H9 (cell line): ENCODE measurements at regions not wholly inside any gene's neighbourhood (a gene's known extent, or its start where the extent isn't known, plus 50 kb on each side); places are given as distances from the start of the nearest gene placed in this dataset.

ENCODE experiments used
- DNase-seq: peaks from one replicate; pipeline ENCODE4 v3.0.0-alpha.2; 2017
- H2AFZ ChIP-seq: one replicate; pipeline ENCODE4 v1.6.1; 2013; ENCODE audit warnings: mild to moderate bottlenecking, low read length, control low read depth, moderate library complexity
- H2AK5ac ChIP-seq: 2 replicates; pipeline ENCODE4 v1.6.1; 2013; ENCODE audit warnings: low read length, control low read depth, mixed read lengths; ENCODE audit not compliant: insufficient read length
- H2BK120ac ChIP-seq: one replicate; pipeline ENCODE4 v1.6.1; 2013; ENCODE audit warnings: low read depth, mild to moderate bottlenecking, low read length, control low read depth, inconsistent platforms; ENCODE audit not compliant: poor library complexity, severe bottlenecking
- H2BK12ac ChIP-seq: 2 replicates; pipeline ENCODE4 v1.6.1; 2013; ENCODE audit warnings: low read length, control low read depth, mixed read lengths, low read depth; ENCODE audit not compliant: insufficient read length
- H2BK15ac ChIP-seq: 2 replicates; pipeline ENCODE4 v1.6.1; 2013; ENCODE audit warnings: low read depth, low read length, control low read depth
- H2BK20ac ChIP-seq: one replicate; pipeline ENCODE4 v1.6.1; 2013; ENCODE audit warnings: low read depth, mild to moderate bottlenecking, low read length, control low read depth, inconsistent platforms; ENCODE audit not compliant: poor library complexity, severe bottlenecking
- H2BK5ac ChIP-seq: 2 replicates; pipeline ENCODE4 v1.6.1; 2013; ENCODE audit warnings: low read length, control low read depth, mixed read lengths; ENCODE audit not compliant: insufficient read length
- H3K14ac ChIP-seq: 2 replicates; pipeline ENCODE4 v1.6.1; 2013; ENCODE audit warnings: low read length, control low read depth; ENCODE audit not compliant: insufficient read depth
- H3K18ac ChIP-seq: 2 replicates; pipeline ENCODE4 v1.6.1; 2013; ENCODE audit warnings: low read depth, mild to moderate bottlenecking, mixed read lengths, low read length, control low read depth; ENCODE audit not compliant: insufficient read length
- H3K23ac ChIP-seq: 2 replicates; pipeline ENCODE4 v1.6.1; 2013; ENCODE audit warnings: low read length, control low read depth, mixed read lengths, low read depth; ENCODE audit not compliant: insufficient read length
- H3K23me2 ChIP-seq: 2 replicates; pipeline ENCODE4 v1.6.1; 2013; ENCODE audit warnings: low read depth, mild to moderate bottlenecking, mixed read lengths, low read length, control low read depth; ENCODE audit not compliant: insufficient read length, poor library complexity, severe bottlenecking
- H3K27ac ChIP-seq: 2 replicates; pipeline ENCODE4 v1.5.1; 2013; ENCODE audit warnings: low read length, control low read depth, mixed read lengths, low read depth; ENCODE audit not compliant: insufficient read length
- H3K27me3 ChIP-seq: 2 replicates; pipeline ENCODE4 v1.6.1; 2013; ENCODE audit warnings: low read length, control low read depth, inconsistent platforms; ENCODE audit not compliant: insufficient read depth
- H3K4ac ChIP-seq: 2 replicates; pipeline ENCODE4 v1.6.1; 2013; ENCODE audit warnings: low read depth, mild to moderate bottlenecking, control low read depth, inconsistent platforms, low read length, moderate library complexity
- H3K4me1 ChIP-seq: 2 replicates; pipeline ENCODE4 v1.6.1; 2013; ENCODE audit warnings: low read length, control low read depth, inconsistent platforms; ENCODE audit not compliant: insufficient read depth
- H3K4me2 ChIP-seq: 2 replicates; pipeline ENCODE4 v1.6.1; 2013; ENCODE audit warnings: low read length, control low read depth, mixed read lengths; ENCODE audit not compliant: insufficient read length, insufficient read depth
- H3K56ac ChIP-seq: 2 replicates; pipeline ENCODE4 v1.6.1; 2013; ENCODE audit warnings: low read depth, mild to moderate bottlenecking, mixed read lengths, low read length, control low read depth; ENCODE audit not compliant: insufficient read length
- H3K79me1 ChIP-seq: 2 replicates; pipeline ENCODE4 v1.6.1; 2013; ENCODE audit warnings: low read depth, mild to moderate bottlenecking, moderate library complexity, low read length, control low read depth, inconsistent platforms; ENCODE audit not compliant: insufficient read depth, poor library complexity, severe bottlenecking
- H3K79me2 ChIP-seq: 2 replicates; pipeline ENCODE4 v1.6.1; 2013; ENCODE audit warnings: low read length, control low read depth, inconsistent platforms; ENCODE audit not compliant: insufficient read depth
- H3K9ac ChIP-seq: 2 replicates; pipeline ENCODE4 v1.6.1; 2013; ENCODE audit warnings: low read length, control low read depth, mixed read lengths; ENCODE audit not compliant: insufficient read length; ENCODE audit errors: extremely low read depth
- H3K9me3 ChIP-seq: one replicate; pipeline ENCODE4 v1.6.1; 2013; ENCODE audit warnings: low read depth, low read length, inconsistent platforms; ENCODE audit not compliant: control insufficient read depth
- H3T11ph ChIP-seq: one replicate; pipeline ENCODE4 v1.6.1; 2013; ENCODE audit warnings: mild to moderate bottlenecking, low read length, control low read depth, inconsistent platforms
- H4K20me1 ChIP-seq: one replicate; pipeline ENCODE4 v1.6.1; 2013; ENCODE audit not compliant: control insufficient read depth, insufficient read length, insufficient read depth
- H4K5ac ChIP-seq: 2 replicates; pipeline ENCODE4 v1.6.1; 2013; ENCODE audit warnings: low read depth, mild to moderate bottlenecking, mixed read lengths, low read length, control low read depth; ENCODE audit not compliant: insufficient read length
- H4K8ac ChIP-seq: replicated peaks from 2 replicates; pipeline ENCODE4 v1.6.1; 2013; ENCODE audit warnings: low read length, control low read depth, mixed read lengths, low read depth; ENCODE audit not compliant: insufficient read length
- H4K91ac ChIP-seq: 2 replicates; pipeline ENCODE4 v1.6.1; 2013; ENCODE audit warnings: low read depth, mild to moderate bottlenecking, moderate library complexity, mixed read lengths, low read length, control low read depth; ENCODE audit not compliant: insufficient read length
- H3K27ac Mint-ChIP-seq, 3 experiments: 2 replicates in 2 of 3; 3 replicates in 1 of 3; pipeline ENCODE4 v1.8.0; 2020 to 2021; ENCODE audit warnings: mixed read lengths in 3 of 3, mild to moderate bottlenecking in 1 of 3, moderate library complexity in 1 of 3
- H3K27me3 Mint-ChIP-seq: 2 replicates; pipeline ENCODE4 v1.8.0; 2021; ENCODE audit warnings: low read depth, mild to moderate bottlenecking, moderate library complexity, mixed read lengths
- H3K36me3 Mint-ChIP-seq, 3 experiments: 2 replicates in 2 of 3; 3 replicates in 1 of 3; pipeline ENCODE4 v1.8.0; 2020 to 2021; ENCODE audit warnings: low read depth in 3 of 3, mixed read lengths in 3 of 3; ENCODE audit not compliant: insufficient read depth in 1 of 3
- H3K4me1 Mint-ChIP-seq, 2 experiments: 2 replicates each; pipeline ENCODE4 v1.8.0; 2020; ENCODE audit warnings: mixed read lengths in 2 of 2
- H3K4me3 Mint-ChIP-seq, 2 experiments: 2 replicates in 1 of 2; 3 replicates in 1 of 2; pipeline ENCODE4 v1.8.0; 2020 to 2021; ENCODE audit warnings: mild to moderate bottlenecking in 2 of 2, mixed read lengths in 2 of 2, moderate library complexity in 1 of 2
- H3K9me3 Mint-ChIP-seq, 2 experiments: 2 replicates in 1 of 2; 3 replicates in 1 of 2; pipeline ENCODE4 v1.8.0; 2020; ENCODE audit warnings: mild to moderate bottlenecking in 2 of 2, mixed read lengths in 2 of 2, moderate library complexity in 1 of 2
- WGBS: extraction: QIAGEN DNeasy Blood & Tissue Kit; methylation state at CpG from one replicate; pipeline ENCODE4 v1.1.7; 2013; ENCODE audit warnings: missing lambda C conversion rate, low lambda C conversion rate, mixed read lengths; ENCODE audit not compliant: insufficient read length; ENCODE audit errors: extremely low coverage; 5-methylcytosine and 5-hydroxymethylcytosine counted together
- TF ChIP-seq, protein P1 (sequence below): fragments of 200-600 bp; sonication (generic); conservative IDR thresholded peaks from 3 replicates; pipeline ENCODE4 v1.8.0; 2021; ENCODE audit warnings: antibody characterized with exemption, mild to moderate bottlenecking

DNA sequence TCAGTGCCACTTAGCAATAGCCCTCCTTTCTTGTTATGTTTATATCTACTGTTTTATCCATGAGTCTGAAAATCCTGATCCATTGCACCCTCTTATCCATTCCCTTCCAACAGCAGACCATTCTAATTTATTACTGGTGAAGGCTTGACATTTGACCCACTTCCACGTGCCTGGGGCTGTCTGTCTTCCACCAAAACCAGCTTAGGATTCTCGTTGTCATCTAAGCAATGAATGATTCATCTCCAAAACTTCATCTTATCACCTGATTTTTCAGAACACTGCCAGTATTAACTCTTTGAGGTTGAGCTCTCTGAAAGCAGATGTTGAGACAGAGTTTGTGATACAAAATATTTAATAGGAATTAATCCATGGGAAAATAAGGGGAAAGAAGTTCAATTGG lies 277.8 kb upstream of the FBXL7 start:
- no CpG with 5 or more reads among the region's 2 CpGs for WGBS

More for the DNA sequence above, 277.8 kb upstream of the FBXL7 start:
- Histone ChIP-seq H2BK20ac (no peak overlapping the region), H2BK5ac (no peak overlapping the region), H3K56ac (no peak overlapping the region), H3K4me2 (no peak overlapping the region), H3K23ac (no peak overlapping the region), H2AK5ac (no peak overlapping the region), H3T11ph (no peak overlapping the region), H3K4ac (no peak overlapping the region), H3K4me1 (no peaks in the 10 kb centered on the region), H2BK15ac (no peak overlapping the region), H2AFZ (no peak overlapping the region), H3K79me1 (no peaks in the 10 kb centered on the region), H3K18ac (no peak overlapping the region), H4K20me1 (no peaks in the 10 kb centered on the region), H3K27ac (no peak overlapping the region), H4K8ac (no peak overlapping the region), H3K27me3 (no peaks in the 10 kb centered on the region), H2BK120ac (no peak overlapping the region), H3K14ac (no peak overlapping the region), H4K5ac (no peak overlapping the region), H3K79me2 (no peaks in the 10 kb centered on the region), H3K23me2 (no peaks in the 10 kb centered on the region), H3K9me3 (no peaks in the 10 kb centered on the region), H2BK12ac (no peak overlapping the region), H3K9ac (no peak overlapping the region), H4K91ac (no peak overlapping the region)
- Mint-ChIP-seq H3K4me3 (no peak overlapping the region), H3K4me1 (no peaks in the 10 kb centered on the region), H3K27ac (no peak overlapping the region), H3K36me3 (no peaks in the 10 kb centered on the region; a peak in 1 of 7 replicates), H3K9me3 (no peaks in the 10 kb centered on the region; a peak in 1 of 5 replicates), H3K27me3 (no peaks in the 10 kb centered on the region)
- TF ChIP-seq, protein P1, sequence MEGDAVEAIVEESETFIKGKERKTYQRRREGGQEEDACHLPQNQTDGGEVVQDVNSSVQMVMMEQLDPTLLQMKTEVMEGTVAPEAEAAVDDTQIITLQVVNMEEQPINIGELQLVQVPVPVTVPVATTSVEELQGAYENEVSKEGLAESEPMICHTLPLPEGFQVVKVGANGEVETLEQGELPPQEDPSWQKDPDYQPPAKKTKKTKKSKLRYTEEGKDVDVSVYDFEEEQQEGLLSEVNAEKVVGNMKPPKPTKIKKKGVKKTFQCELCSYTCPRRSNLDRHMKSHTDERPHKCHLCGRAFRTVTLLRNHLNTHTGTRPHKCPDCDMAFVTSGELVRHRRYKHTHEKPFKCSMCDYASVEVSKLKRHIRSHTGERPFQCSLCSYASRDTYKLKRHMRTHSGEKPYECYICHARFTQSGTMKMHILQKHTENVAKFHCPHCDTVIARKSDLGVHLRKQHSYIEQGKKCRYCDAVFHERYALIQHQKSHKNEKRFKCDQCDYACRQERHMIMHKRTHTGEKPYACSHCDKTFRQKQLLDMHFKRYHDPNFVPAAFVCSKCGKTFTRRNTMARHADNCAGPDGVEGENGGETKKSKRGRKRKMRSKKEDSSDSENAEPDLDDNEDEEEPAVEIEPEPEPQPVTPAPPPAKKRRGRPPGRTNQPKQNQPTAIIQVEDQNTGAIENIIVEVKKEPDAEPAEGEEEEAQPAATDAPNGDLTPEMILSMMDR: no peak
- no peak for DNase-seq
